NCI-H1694 (cell line): ENCODE measurements at regions not wholly inside any gene's neighbourhood (a gene's known extent, or its start where the extent isn't known, plus 50 kb on each side); places are given as distances from the start of the nearest gene placed in this dataset.
"Not testable (repeated sequence)": the region's sequence is repeated elsewhere in the genome, so short reads cannot be mapped to it uniquely, and the experiment has no call there.

Source experiments
- DNase-seq: peaks from one replicate; lab custom pipeline; 2025; lab: John Stamatoyannopoulos, UW

- DNase-seq: no peak
These were observed 204.3 kb downstream of the DMRTA1 start for GRCh38 chr9:22650946-22651345.

- no peak for DNase-seq
These were observed 208.2 kb downstream of the DMRTA1 start for GRCh38 chr9:22654833-22655232.

GRCh38 chr9:22657713-22658112, 211.1 kb downstream of the DMRTA1 start:
- DNase-seq: no peak

- not testable (repeated sequence) for DNase-seq
These were observed 211.9 kb downstream of the DMRTA1 start for GRCh38 chr9:22658484-22658883.

GRCh38 chr9:22682536-22682935, 235.9 kb downstream of the DMRTA1 start:
- DNase-seq: no peak

GRCh38 chr9:22682961-22683699, 236.5 kb downstream of the DMRTA1 start:
- DNase-seq: no peak

- no peak for DNase-seq
These were observed 237.1 kb downstream of the DMRTA1 start for GRCh38 chr9:22683700-22684075.

GRCh38 chr9:22693156-22693555, 246.5 kb downstream of the DMRTA1 start:
- DNase-seq: no peak

GRCh38 chr9:22700171-22700570, 253.5 kb downstream of the DMRTA1 start:
- DNase-seq: no peak

- no peak for DNase-seq
These were observed 272.0 kb downstream of the DMRTA1 start for GRCh38 chr9:22718653-22719052.

- no peak for DNase-seq
These were observed 275.9 kb downstream of the DMRTA1 start for GRCh38 chr9:22722492-22722891.

- DNase-seq: no peak
These were observed 285.2 kb downstream of the DMRTA1 start for GRCh38 chr9:22731786-22732185.

GRCh38 chr9:22739712-22740111, 293.1 kb downstream of the DMRTA1 start:
- no peak for DNase-seq

GRCh38 chr9:22740781-22741180, 294.2 kb downstream of the DMRTA1 start:
- peak; percentile 13 for DNase-seq

GRCh38 chr9:22742401-22742800, 295.8 kb downstream of the DMRTA1 start:
- DNase-seq: no peak

- DNase-seq: no peak
These were observed 327.0 kb downstream of the DMRTA1 start for GRCh38 chr9:22773501-22774220.

GRCh38 chr9:22790329-22790728, 343.7 kb downstream of the DMRTA1 start:
- DNase-seq: no peak

GRCh38 chr9:22808876-22809275, 362.3 kb downstream of the DMRTA1 start:
- DNase-seq: no peak

GRCh38 chr9:22809371-22809770, 362.7 kb downstream of the DMRTA1 start:
- no peak for DNase-seq

GRCh38 chr9:22813529-22813928, 366.9 kb downstream of the DMRTA1 start:
- peak; percentile 19 for DNase-seq

GRCh38 chr9:22815246-22815645, 368.6 kb downstream of the DMRTA1 start:
- no peak for DNase-seq

- no peak for DNase-seq
These were observed 370.6 kb downstream of the DMRTA1 start for GRCh38 chr9:22817181-22817580.

- no peak for DNase-seq
These were observed 382.6 kb downstream of the DMRTA1 start for GRCh38 chr9:22829236-22829635.

- no peak for DNase-seq
These were observed 391.6 kb downstream of the DMRTA1 start for GRCh38 chr9:22838266-22838665.
